HEK293 (cell line): ENCODE measurements at regions not wholly inside any gene's neighbourhood (a gene's known extent, or its start where the extent isn't known, plus 50 kb on each side); places are given as distances from the start of the nearest gene placed in this dataset.

Experiments
- CTCF ChIP-seq: fragments of 450-650 bp; formaldehyde crosslinking; IDR thresholded peaks from 2 replicates; pipeline ENCODE4 v1.5.1; 2016; ENCODE audit warnings: missing biosample characterization, missing genetic modification characterization
- GLI4 ChIP-seq: fragments of 450-650 bp; formaldehyde crosslinking; IDR thresholded peaks from 2 replicates; pipeline ENCODE4 v1.5.1; 2016; ENCODE audit warnings: missing biosample characterization, missing genetic modification characterization
- PRDM10 ChIP-seq: fragments of 450-650 bp; formaldehyde crosslinking; IDR thresholded peaks from 2 replicates; pipeline ENCODE4 v1.5.1; 2016; ENCODE audit warnings: missing biosample characterization, missing genetic modification characterization
- SETDB1 ChIP-seq: IDR thresholded peaks from one replicate; pipeline ENCODE4 v1.6.1; 2017; ENCODE audit warnings: mild to moderate bottlenecking, low read length, moderate library complexity, mixed read lengths; ENCODE audit not compliant: insufficient read length
- YY1 ChIP-seq: fragments of 450-650 bp; formaldehyde crosslinking; IDR thresholded peaks from 2 replicates; pipeline ENCODE4 v1.5.1; 2018; ENCODE audit warnings: missing biosample characterization, missing genetic modification characterization
- ZBTB48 ChIP-seq: fragments of 450-650 bp; formaldehyde crosslinking; IDR thresholded peaks from 2 replicates; pipeline ENCODE4 v1.5.1; 2016; ENCODE audit warnings: missing biosample characterization, missing genetic modification characterization
- ZNF121 ChIP-seq: fragments of 450-650 bp; formaldehyde crosslinking; IDR thresholded peaks from 2 replicates; pipeline ENCODE4 v1.5.1; 2016; ENCODE audit warnings: missing biosample characterization, missing genetic modification characterization
- ZNF132 ChIP-seq: fragments of 450-650 bp; formaldehyde crosslinking; IDR thresholded peaks from 2 replicates; pipeline ENCODE4 v1.5.1; 2017; ENCODE audit warnings: missing biosample characterization, missing genetic modification characterization, borderline replicate concordance
- ZNF518A ChIP-seq: fragments of 450-650 bp; formaldehyde crosslinking; conservative IDR thresholded peaks from 2 replicates; pipeline ENCODE4 v1.5.1; 2016; ENCODE audit warnings: low read depth, missing biosample characterization, missing genetic modification characterization
- ZNF555 ChIP-seq: fragments of 450-650 bp; formaldehyde crosslinking; conservative IDR thresholded peaks from 2 replicates; pipeline ENCODE4 v1.5.1; 2017; ENCODE audit warnings: missing biosample characterization, mild to moderate bottlenecking, missing genetic modification characterization, inconsistent platforms
- ZNF558 ChIP-seq: fragments of 450-650 bp; formaldehyde crosslinking; IDR thresholded peaks from 2 replicates; pipeline ENCODE4 v1.5.1; 2016; ENCODE audit warnings: missing biosample characterization, missing genetic modification characterization
- ZNF629 ChIP-seq: fragments of 450-650 bp; formaldehyde crosslinking; IDR thresholded peaks from 2 replicates; pipeline ENCODE4 v1.5.1; 2017; ENCODE audit warnings: missing biosample characterization, missing genetic modification characterization
- ZNF777 ChIP-seq: fragments of 450-650 bp; formaldehyde crosslinking; IDR thresholded peaks from 2 replicates; pipeline ENCODE4 v1.5.1; 2017; ENCODE audit warnings: missing biosample characterization, missing genetic modification characterization, borderline replicate concordance
- TF ChIP-seq, protein P1 (sequence below): fragments of 450-650 bp; formaldehyde crosslinking; IDR thresholded peaks from 2 replicates; pipeline ENCODE4 v1.5.1; 2017; ENCODE audit warnings: missing biosample characterization, missing genetic modification characterization

- no peak for TF ChIP-seq GLI4 (tag by site-specific recombination)
- TF ChIP-seq ZNF629 (tag by site-specific recombination): no peak
- no peak for TF ChIP-seq CTCF
- TF ChIP-seq ZNF777 (tag by site-specific recombination): no peak
- TF ChIP-seq, protein P1, sequence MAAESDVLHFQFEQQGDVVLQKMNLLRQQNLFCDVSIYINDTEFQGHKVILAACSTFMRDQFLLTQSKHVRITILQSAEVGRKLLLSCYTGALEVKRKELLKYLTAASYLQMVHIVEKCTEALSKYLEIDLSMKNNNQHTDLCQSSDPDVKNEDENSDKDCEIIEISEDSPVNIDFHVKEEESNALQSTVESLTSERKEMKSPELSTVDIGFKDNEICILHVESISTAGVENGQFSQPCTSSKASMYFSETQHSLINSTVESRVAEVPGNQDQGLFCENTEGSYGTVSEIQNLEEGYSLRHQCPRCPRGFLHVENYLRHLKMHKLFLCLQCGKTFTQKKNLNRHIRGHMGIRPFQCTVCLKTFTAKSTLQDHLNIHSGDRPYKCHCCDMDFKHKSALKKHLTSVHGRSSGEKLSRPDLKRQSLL (tag by site-specific recombination): no peak
- no peak for TF ChIP-seq ZNF121
- TF ChIP-seq YY1: no peak
- no peak for TF ChIP-seq SETDB1
- no peak for TF ChIP-seq ZNF132 (tag by site-specific recombination)
- no peak for TF ChIP-seq PRDM10 (tag by site-specific recombination)
- no peak for TF ChIP-seq ZBTB48
- no peak for TF ChIP-seq ZNF555 (tag by site-specific recombination)
- no peak for TF ChIP-seq ZNF518A (tag by site-specific recombination)
- no peak for TF ChIP-seq ZNF558 (tag by site-specific recombination)
Observed at GRCh38 chr16:85202051-85202601, 89.9 kb upstream of the CIBAR2 start.
